OCI-LY3 (cell line): ENCODE measurements at regions not wholly inside any gene's neighbourhood (a gene's known extent, or its start where the extent isn't known, plus 50 kb on each side); places are given as distances from the start of the nearest gene placed in this dataset.

Experiments used
- CTCF ChIP-seq: fragments of 200-600, 300-600 bp; sonication (generic); IDR thresholded peaks from 2 replicates; pipeline ENCODE4 v1.5.1; 2014; ENCODE audit warnings: antibody characterized with exemption, low read length, low read depth
- EZH2phosphoT487 ChIP-seq: fragments of 200-600 bp; shearing (Covaris generic); IDR thresholded peaks from 2 replicates; pipeline ENCODE4 v1.6.1; 2018; ENCODE audit warnings: antibody characterized with exemption, mixed run types, low read depth

GRCh38 chr9:26133537-26133936, 455.3 kb upstream of the TUSC1 start:
- TF ChIP-seq CTCF (no peak), EZH2phosphoT487 (no peak)
